ENCODE measurements at regions not wholly inside any gene's neighbourhood (a gene's known extent, or its start where the extent isn't known, plus 50 kb on each side); places are given as distances from the start of the nearest gene placed in this dataset.
A peak's percentile ranks its signal among the peaks of the same experiment; 100 is the strongest.

DNA sequence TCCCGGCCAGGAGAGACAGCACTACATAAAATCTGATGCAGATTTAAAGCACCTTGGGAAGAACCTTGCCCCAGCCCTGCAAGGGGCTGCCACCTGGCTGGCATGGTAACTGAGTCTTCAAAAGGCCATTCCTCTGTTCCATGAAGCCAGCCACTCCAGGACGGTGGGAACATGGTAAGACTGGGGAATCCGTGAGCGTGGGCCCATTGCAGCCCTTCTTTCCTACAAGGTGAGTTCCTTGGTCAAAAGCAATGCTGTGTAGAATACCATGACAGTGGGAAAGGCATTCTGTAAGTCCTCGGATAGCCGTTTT lies 121.3 kb downstream of the SOX1 start:
- DNase-seq (ENCODE audit: low spot score) = no peak
- no peak for ATAC-seq

DNA sequence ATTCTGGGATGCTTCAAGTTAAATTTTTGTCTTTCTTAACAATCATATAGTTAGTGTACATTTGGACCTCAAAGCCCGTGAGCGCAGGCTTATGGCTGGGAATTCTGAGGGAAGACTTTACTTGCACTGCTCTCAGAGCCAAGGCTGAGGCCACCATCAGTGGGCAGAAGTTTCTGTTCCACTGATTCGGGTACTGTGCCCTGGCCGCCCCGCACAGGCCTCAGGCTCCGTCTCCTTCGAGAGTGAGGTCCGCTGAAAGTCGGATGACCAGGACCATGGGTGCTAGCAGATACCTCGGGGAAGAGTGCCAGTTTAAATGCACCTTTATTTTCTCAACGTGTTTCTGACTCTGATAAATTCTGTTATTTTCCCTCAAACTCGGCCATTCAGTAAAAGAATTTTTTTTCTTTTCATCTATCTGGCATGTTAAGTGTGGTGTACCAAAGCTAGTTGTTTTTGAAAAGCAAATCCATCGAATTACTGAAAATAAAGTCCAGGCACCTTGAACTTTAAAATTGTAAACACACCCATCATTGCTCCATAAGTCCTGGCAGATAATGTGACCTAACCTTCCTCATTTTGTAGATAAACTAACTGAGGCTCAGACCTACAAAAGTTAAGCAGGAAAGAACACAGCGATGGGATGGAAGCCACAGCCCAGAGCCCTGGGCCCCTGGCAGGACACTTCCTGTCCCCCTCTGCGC lies 126.7 kb downstream of the SOX1 start:
- DNase-seq (ENCODE audit: low spot score) (no peak), ATAC-seq (peak; percentile 91)

DNA sequence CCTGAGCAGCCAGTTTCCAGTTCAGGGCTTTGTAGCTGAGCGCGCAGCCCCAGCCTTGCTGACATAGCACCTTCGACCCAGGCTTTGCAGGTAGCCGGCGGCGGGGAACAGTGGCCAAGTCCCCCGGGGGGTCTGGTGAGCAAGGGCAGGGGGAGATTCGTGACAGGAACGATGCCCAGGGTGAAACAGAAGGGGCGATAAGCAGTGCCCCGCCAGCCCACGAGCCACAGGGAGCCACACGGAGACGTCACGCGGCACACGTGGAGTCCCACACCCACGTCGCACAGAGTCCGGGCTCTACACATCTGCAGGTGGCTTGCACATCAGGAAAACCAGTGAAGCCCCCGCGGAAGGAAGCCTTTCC lies 127.2 kb downstream of the SOX1 start:
- DNase-seq (ENCODE audit: low spot score) (peak; percentile 55), ATAC-seq (peak; percentile 41)

DNA sequence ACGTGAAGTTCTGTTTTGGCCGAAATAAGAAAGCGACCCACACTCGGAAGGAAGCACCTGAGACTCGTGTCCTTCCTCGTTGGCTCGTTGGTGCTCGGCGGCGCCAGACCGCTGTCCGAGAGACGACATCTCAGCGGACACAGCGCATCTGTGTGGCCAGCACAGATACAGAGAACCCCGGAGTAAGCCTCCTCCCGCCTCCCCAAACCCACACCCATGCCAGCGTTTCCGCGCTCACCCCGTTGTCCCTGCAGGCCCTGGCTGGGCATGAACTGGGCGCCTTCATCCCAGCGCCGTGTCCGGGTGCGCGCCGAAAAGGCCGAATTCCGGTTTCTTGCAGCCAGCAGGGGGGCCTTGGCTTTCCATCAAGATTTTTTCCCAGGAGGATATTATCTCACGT lies 127.6 kb downstream of the SOX1 start:
- ATAC-seq (peak; percentile 4), DNase-seq (ENCODE audit: low spot score) (no peak)

DNA sequence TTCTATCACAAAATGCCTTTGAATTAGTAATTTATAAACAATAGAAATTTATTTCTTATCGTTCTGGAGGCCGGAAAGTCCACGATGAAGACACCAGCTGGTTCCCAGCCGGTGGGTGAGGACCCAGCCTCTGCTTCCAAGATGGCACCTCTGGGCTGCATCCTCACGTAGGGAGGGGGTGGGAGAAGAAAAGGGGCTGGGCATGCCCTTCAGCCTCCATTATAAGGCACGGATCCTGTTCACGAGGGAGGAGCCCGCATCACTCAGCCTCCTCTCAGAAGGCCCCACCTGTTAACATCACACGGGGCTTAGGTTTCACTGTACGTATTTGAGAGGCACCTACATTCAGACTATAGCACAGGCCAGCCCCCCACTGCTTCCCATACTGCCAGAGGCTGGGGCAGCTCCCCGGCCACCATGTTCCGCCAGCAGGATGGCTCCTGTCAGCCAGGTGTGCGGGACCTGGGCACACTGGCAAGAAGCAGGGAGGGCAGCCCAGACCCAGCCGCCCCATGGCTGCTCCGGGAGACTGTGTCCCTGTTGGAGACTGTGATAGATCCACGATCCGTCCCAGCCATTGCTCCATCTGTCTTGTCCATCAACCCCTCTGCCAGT lies 131.6 kb downstream of the SOX1 start:
- ATAC-seq (no peak), DNase-seq (ENCODE audit: low spot score) (no peak)

DNA sequence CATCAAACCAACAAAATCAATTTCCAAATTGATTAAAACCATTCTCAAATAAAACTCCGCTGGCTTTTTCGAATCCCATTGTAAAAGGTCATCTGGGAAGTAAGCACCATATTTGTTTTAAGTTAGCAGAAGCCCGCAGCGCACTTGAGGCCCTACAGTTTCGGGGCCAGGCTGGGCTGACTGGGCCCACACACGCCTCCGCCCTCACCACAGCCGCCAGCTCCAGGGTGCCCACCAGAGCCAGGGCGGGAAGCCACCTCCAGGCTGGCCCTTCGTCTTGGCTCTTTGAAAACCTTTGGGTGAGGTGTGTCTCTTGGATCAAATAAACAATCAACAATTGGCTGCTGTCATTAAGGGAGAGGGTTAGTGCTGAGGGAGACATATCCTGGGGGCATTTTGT lies 133.3 kb downstream of the SOX1 start:
- DNase-seq (ENCODE audit: low spot score) (no peak), ATAC-seq (no peak)

DNA sequence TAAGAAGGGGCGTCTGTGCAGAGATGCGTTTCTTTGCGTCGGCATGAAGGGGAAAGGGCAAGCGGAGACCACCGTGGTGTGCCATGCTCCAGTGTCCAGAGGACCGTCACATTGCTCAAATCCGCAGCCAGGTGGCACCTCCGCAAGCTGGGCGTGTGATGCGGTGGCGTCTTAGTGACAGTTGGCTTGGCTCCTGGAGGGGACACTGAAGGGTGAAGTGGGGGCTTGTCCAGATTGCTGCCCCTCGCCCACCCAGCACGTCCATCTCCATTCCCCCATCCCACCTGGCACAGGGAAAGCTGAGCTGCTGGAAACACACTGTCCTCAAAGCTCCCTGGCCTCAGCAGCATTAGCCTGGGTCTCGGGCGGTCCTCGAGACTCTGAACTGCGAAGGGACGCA lies 135.3 kb downstream of the SOX1 start:
- ATAC-seq = no peak

DNA sequence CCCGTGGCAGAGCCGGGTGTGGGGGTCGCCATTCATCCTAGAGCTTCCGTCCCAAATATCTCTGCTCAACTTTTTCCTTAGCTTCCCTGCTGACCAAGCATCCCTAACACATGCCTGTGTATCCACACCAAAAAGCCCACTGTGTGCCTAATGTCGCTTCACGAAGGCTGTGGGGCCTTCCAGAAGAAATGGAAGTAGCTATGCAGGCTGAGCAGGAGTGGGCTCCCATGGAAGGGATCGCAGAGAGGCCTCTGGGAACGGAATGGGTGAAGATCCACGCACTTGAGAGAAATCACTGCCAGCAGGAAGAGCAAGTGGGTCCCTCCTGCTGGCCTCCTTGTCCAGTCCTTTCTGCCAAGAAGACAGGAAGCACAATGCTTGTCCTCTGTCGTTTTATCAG lies 136.0 kb downstream of the SOX1 start:
- no peak for DNase-seq (ENCODE audit: low spot score)
- no peak for ATAC-seq

More for the DNA sequence above, 135.3 kb downstream of the SOX1 start:
- no peak for DNase-seq (ENCODE audit: low spot score)

DNA sequence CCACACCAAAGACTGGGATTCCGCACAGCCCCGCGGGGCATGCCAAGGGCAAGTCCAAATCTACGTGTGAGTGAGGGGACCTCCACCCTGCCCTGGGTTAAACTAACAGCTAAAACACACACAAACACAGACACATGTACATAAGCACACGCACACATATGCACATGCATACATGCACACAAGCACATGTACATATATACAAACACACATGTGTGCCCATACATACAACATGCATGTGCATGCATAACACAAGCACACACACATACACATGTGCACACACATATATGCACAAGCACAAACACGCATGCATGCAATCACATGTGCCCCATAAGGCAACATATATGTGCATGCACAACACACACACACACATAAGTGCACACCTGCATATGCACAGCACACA lies 136.7 kb downstream of the SOX1 start:
- DNase-seq (ENCODE audit: low spot score) = no peak
- ATAC-seq = no peak

DNA sequence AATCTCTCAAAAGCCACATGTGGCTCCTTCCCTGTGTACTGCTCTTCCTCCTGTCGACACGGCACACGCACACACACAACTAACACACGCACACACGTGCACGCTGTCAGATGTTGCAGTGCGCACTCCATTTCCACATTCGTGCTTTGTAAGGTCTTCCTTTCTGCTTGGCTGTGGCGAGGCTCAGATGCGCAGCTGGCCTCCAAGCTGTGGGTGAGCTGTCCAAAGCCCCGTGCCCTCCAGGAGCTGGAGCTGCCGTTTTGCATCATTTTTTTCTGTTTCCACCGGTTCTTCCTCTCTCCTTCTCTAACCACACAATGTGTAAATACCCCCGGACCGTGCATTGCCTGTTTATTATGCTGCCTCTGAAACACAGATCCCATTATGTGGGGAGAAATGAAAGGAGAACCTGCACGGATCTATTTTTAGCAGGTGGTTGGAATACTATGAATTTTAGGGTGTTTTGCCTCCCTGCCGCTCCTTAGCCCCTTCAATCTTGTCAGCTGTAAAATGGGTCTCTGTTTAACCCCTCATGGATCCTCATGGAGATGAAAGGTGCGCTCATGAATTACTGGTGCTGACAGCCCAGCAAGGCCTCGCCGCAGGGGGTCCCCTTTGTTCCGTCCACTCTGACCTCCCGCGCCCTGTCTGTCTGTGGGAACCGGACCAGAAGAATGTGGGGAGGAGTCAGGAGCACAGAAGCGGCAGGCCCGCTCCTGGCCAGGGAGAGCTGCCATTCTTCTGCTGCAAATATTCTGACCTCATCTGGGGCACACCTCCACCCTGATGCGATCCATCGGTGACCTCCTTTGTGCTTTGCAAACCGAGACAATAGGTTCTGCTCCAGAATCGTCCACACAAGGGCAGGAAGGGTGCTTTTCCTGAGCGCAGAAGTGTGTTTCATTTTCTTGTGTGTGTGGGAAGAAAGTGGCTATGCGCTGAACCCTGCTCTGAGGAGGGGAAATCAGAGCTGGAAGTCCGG lies 137.7 kb downstream of the SOX1 start:
- DNase-seq (ENCODE audit: low spot score) (no peak), ATAC-seq (peak; percentile 78)

DNA sequence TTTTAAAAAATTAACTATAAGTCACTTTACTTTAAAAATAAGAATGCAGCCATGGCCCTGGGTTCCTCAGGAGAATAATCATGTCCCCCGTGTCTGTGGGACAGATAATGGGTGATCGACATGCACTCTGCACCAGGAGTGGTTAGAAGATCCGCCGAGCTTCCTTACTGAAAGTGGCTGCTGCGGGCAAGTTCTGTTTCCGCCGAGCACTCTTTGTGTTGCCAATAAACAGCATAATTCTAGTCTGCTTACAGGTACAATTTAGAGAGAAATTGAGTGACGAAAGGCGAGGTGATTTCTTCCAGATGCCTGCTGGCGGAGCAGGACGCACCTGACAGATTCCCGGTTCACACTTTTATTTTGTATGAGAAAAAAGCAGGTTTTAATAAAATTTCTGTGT lies 139.0 kb downstream of the SOX1 start:
- DNase-seq (ENCODE audit: low spot score) = no peak
- peak; percentile 27 for ATAC-seq

DNA sequence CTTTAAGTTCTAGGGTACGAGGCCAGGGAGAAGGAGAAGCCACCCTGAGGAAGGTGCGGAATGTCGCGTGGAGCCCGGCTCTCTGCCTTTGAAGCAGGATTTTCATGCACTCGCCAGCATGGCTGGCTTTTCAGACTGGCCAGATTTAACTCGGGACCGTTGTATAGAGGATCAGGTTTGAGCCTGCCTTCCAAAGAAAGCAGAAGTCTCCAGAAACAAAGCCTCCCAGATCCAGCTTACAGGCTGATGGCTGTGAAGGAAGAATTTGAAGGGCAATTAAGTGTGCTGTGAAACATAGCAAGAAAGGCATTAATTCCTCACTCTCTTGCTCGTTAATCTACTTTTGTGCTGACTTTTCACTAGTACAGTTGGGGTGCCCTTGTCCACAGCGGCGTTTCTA lies 140.2 kb downstream of the SOX1 start:
- ATAC-seq = no peak
- DNase-seq (ENCODE audit: low spot score) = no peak

DNA sequence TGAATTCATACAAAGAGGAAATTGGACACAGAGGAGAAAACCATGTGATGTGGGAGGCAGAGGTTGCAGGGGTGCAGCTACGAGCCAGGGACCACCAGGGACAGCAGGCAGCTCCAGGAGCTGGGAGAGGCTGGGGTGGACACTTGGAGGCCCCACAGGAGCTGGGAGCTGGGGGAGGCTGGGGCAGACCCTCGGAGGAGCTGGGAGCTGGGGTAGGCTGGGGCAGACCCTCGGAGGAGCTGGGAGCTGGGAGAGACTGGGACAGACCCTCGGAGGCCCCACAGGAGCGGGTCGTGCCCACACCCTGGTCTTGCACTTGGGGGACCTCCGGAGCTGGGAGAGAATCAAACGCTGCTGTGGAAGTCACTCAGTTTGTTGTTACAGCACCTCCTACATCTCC lies 141.7 kb downstream of the SOX1 start:
- no peak for ATAC-seq

DNA sequence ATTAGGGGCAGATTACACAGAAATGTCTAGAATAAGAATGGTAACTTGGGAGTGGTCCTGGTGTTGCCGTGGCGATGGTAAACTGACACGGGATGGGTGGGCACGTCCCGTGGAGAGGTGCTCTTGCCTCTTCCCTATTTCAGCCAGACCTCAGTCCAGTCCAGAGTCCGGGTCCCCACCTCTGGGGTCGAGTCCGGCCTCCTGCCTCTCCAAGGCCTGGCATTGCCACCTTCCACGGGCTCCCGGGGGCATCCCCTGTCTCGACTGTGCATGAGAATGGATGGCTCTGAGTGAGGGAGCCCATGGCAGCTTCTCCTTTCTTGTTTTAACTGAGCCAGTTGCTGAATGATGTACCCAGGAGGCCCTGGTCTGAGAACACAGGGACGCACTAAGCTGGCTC lies 142.3 kb downstream of the SOX1 start:
- ATAC-seq (no peak), DNase-seq (ENCODE audit: low spot score) (no peak)

More for the DNA sequence above, 141.7 kb downstream of the SOX1 start:
- DNase-seq (ENCODE audit: low spot score) = no peak

DNA sequence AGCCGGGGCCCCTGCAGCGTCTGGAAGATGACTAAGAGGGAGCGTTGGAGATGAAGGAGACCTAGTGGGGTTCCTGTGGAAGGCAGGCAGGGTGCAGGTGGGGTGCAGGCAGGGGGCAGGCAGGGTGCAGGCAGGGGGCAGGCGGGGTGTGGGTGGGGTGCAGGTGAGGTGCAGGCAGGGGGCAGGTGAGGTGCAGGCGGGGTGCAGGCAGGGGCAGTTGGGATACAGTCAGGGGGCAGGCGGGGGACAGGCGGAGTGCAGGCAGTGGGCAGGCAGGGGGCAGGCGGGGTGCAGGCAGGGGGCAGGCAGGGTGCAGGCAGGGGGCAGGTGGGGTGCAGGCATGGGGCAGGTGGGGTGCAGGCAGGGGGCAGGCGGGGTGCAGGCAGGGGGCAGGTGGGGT lies 142.8 kb downstream of the SOX1 start:
- DNase-seq (ENCODE audit: low spot score) (no peak), ATAC-seq (no peak)

DNA sequence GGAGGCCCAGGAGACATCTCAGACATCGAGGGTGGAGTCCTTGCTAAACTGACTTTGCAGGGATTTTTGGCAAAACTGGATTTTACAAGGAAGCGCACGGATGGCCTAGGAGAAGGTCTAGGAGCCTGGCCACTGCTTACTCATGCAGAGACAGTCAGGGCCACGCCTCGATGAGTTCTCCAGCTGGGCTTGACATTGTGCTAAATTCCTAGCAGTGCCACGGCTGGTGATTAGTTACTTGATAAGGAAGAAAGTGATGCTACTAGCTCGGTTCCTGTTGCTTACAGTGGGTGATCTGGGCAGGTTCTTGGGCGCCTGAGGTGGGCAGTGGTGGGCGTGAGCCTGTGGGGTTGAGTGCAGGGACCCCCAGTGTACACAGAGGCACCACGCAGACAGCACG lies 143.4 kb downstream of the SOX1 start:
- DNase-seq (ENCODE audit: low spot score) (no peak), ATAC-seq (no peak)

DNA sequence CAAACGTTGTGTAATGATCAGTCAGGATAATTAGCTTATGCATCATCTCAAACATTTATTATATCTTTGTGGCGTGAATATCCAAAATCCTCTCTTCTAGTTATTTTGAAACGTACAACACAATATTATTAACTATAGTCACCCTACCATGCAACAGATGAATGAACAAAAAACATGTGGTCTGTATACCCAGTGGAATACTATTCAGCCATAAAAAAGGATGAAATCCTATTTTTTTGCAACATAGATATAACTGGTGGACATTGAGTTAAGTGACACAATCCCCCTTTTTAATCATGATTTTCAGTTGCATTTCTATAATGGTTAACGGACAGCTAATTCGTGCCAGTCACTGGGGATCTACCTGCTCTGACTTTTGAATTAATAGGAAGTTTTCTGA lies 145.6 kb downstream of the SOX1 start:
- ATAC-seq (no peak), DNase-seq (ENCODE audit: low spot score) (no peak)

DNA sequence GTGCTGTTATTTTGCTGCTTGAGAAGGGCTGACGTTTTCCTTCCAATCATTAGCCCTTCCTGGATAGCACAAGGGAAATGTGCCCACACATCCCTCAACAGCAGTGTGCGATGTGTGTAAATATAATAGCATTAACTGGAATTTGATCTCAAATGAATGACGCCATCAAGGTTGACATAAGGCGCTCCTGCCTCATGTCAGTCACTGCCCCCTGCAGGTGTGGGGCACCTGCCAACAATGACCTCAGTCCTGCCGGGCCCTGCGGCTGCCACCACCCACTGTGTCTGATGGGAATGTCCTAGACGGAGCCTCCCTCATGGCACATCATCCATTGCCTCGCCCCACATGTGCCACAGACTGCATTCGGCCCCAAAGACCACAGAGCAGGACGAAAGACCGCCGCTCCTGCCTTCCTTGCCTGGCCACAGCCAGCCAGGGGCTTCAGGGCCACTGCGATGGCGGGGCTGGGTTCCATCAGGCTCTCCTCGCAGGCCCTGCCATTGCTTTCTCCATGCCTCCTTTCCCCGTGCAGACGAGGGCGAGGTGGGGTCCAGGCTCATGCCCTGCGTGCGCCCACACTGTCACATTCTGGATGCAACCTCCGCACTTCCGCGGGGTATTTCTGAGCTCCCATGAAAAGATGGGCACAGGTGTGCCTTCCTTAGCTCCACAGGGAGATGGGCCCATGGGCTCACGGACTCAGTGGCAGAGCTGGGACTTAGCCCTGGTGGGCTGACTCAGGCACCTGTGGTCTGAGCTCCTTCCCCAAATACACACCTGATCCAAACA lies 146.7 kb downstream of the SOX1 start:
- DNase-seq (ENCODE audit: low spot score) (peak; percentile 93), ATAC-seq (peak; percentile 95)

DNA sequence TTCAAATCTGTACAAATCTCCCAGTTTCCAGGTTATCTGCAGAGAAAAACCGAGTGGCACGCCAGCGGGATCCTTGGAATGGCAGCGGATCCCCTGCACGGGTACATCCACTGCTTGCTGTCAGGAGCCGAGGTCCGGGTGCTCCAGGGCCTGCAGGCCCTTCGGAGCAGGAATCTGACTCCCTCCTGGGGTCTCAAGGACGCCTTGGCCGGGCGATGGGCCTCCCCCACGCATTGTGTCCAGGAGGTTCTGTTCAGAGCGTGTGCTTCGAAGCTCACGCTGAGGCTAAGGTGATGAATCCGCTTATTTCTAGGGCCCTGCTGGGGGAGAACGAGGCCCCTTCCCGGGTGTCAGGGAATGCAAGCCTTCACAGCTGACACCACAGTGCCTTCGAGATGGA lies 148.9 kb downstream of the SOX1 start:
- ATAC-seq = no peak
- no peak for DNase-seq (ENCODE audit: low spot score)

DNA sequence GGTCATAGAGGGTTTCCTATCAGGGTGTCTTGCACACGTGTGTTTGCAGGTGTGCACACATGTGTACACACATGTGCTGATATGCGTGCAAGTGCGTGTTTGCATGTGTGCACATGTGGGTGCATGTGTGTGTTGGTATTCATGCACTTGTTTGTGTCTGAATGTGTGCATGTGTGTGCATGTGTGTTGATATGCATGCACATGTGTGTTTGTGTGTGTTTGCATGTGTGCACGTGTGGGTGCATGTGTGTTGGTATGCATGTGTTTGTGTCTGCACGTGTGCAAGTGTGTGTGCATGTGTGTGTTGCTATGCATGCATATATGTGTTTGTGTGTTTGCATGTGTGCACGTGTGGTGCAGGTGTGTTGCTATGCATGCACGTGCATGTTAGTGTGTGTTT lies 150.5 kb downstream of the SOX1 start:
- DNase-seq (ENCODE audit: low spot score) (no peak), ATAC-seq (no peak)

DNA sequence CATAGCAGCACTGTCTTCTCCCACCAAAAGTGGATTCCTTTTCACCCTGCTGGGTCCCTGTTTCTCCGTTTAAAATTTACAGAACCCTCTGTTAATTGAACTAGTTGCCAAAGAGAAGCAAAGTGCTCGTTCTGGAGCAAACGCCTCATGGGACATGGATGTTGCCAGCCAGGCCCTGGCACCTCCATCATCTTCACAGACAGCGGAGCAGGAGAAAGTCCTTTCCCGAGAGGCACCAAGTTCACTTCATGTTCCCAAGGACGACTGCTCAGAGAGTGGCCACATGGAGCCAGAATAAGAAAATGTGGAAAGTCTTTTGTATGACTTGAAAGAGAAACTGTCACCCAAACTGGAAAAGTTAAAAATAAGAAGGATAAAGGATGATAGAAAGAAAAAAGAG lies 151.5 kb downstream of the SOX1 start:
- no peak for ATAC-seq
- no peak for DNase-seq (ENCODE audit: low spot score)

Data from left lobe of liver (tissue), 2 donors.